Activated CD4-positive, alpha-beta T cell treated with anti-CD3 and anti-CD28 coated beads, Interleukin-2, amount 10 ng/mL, durations not matched to agents 24 days and 14 days (primary cell): ENCODE measurements at regions not wholly inside any gene's neighbourhood (a gene's known extent, or its start where the extent isn't known, plus 50 kb on each side); places are given as distances from the start of the nearest gene placed in this dataset.

Experiments
- DNase-seq: peaks from one replicate; pipeline ENCODE4 v3.0.0; 2022
- H3K27ac Mint-ChIP-seq: one replicate; pipeline ENCODE4 v1.8.0; 2022; ENCODE audit warnings: mild to moderate bottlenecking, mixed read lengths
- H3K27me3 Mint-ChIP-seq: one replicate; pipeline ENCODE4 v1.8.0; 2022; ENCODE audit warnings: mixed read lengths
- H3K36me3 Mint-ChIP-seq: one replicate; pipeline ENCODE4 v1.8.0; 2022; ENCODE audit warnings: low read depth, mild to moderate bottlenecking, mixed read lengths
- H3K4me1 Mint-ChIP-seq: one replicate; pipeline ENCODE4 v1.8.0; 2021; ENCODE audit warnings: mixed read lengths
- H3K4me3 Mint-ChIP-seq: one replicate; pipeline ENCODE4 v1.8.0; 2022; ENCODE audit warnings: mild to moderate bottlenecking, moderate library complexity, mixed read lengths
- H3K9me3 Mint-ChIP-seq: one replicate; pipeline ENCODE4 v1.8.0; 2021; ENCODE audit warnings: mixed read lengths
- intact Hi-C: fragments of 100-400 bp; cut with micrococcal nuclease; formaldehyde crosslinking; loops from one replicate; pipeline ENCODE4 v1.15.1; 2023

DNA sequence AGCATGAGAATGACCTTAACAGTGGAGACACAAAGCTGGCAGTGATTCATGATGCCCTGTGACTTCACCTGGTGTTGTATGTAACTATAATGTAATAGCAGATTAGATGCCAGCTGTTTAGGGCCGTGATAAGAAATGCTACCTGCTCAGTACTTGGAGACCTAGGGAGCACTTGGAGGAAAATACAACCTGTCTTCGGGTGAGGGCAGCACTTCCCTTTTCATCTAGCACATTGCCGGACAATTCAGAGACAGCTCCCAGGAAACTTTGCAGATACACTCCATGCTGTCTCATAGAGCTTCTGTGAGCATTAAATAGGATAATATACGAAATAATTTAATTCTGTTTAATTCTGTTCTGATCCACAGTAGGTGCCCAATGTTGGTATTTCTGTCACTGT is 668.5 kb downstream of the TSN start:
- no peaks in the 10 kb centered on the region for H3K36me3 Mint-ChIP-seq
- intact Hi-C loops: no loop called here
- no peaks in the 10 kb centered on the region for H3K4me1 Mint-ChIP-seq
- DNase-seq: no peak
- no peaks in the 10 kb centered on the region for H3K9me3 Mint-ChIP-seq
- H3K27ac Mint-ChIP-seq: no peak overlapping the region
- H3K27me3 Mint-ChIP-seq: no peaks in the 10 kb centered on the region
- no peak overlapping the region for H3K4me3 Mint-ChIP-seq

DNA sequence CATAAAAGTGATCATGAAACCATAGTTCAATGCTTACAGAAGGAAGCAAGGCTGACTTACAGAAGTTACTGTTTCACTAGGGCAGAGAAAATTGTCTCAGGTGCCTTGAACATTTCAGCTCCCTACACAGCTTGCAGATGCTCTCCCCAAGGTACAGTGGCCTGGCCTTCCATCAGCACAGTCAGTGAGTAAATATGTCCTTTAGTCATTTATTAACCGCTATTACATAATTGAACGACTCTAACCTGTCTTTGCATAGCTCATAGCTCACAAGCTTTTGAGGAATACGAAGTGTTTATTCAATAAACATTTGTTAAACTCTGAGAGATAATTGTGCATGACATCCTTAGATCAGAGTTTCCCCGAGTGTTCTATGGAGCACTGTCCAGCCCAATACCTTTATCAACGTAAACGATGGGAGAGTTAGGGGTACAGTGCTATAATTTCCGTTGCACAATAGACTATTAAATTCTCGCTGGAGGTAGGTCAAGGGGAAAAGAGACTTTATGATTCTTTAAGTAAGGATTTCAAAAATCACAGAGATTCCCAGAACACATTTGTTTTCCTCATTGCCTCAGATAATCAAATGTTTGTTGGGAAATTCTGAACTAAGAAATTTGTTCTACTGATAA is 677.8 kb downstream of the TSN start:
- Mint-ChIP-seq H3K4me3 (no peak overlapping the region), H3K9me3 (no peaks in the 10 kb centered on the region), H3K36me3 (no peaks in the 10 kb centered on the region), H3K4me1 (no peaks in the 10 kb centered on the region), H3K27me3 (no peaks in the 10 kb centered on the region), H3K27ac (no peak overlapping the region)
- intact Hi-C loops: no loop called here
- DNase-seq: no peak

DNA sequence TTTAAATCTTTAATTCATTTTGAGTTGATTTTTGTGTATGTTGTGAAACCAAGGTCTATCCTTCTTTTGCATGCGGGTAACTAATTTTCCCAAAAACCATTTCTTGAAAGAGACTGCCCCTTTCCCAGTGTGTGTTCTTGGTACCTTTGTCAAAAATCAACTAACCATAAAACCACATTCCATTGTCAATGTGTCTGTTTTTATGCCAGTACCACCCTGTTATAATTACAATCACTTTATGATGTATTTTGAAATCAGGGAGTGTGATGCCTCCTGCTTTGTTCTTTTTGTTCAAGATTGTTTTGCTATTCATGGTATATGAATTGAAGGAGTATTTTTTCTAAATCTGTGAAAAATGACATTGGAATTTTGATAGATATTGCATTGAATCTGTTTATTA is 689.6 kb downstream of the TSN start:
- H3K9me3 Mint-ChIP-seq: no peaks in the 10 kb centered on the region
- H3K27me3 Mint-ChIP-seq: no peaks in the 10 kb centered on the region
- intact Hi-C loops: no loop called here
- H3K4me1 Mint-ChIP-seq: no peaks in the 10 kb centered on the region
- no peak overlapping the region for H3K4me3 Mint-ChIP-seq
- no peak overlapping the region for H3K27ac Mint-ChIP-seq
- H3K36me3 Mint-ChIP-seq: no peaks in the 10 kb centered on the region
- no peak for DNase-seq

DNA sequence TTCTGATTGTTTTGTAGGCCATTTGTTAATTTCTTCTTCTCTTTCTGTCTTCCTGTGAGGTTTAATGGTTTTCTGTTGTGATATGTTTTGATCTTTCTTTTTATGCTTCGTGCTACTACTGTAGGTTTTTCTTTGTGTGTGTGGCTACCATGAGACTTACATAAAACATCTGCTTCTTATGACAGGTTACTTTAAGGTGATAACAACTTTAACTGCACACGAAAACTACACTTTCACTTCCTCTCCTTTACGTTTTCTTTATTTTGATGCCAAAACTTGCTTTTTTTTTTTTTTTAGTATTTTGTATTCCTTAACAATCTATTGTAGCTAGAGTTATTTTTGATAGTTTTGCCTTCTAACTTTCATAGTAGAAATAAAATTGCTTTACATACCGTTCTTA is 691.3 kb downstream of the TSN start:
- Mint-ChIP-seq H3K27me3 (no peaks in the 10 kb centered on the region), H3K4me3 (no peak overlapping the region), H3K4me1 (no peaks in the 10 kb centered on the region), H3K9me3 (no peaks in the 10 kb centered on the region), H3K36me3 (no peaks in the 10 kb centered on the region), H3K27ac (no peak overlapping the region)
- intact Hi-C loops: no loop called here
- DNase-seq: no peak

DNA sequence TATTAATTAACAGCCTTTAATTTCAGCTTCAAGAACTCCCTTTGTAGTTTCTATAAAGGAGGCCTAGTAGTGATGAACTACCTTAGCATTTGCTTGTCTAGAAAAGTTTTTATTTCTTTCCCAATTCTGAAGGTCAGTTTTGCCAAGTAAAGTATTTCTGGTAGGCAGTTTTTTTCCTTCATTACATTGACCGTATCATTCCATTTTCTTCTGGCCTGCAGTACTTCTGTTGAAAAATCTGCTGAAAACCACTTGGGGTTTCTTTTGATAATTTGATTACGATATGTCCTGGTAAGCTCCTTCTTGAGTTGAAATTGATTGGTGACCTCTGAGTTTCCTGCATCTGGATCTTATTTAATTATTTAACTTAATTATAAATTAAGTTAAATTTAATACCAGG is 691.8 kb downstream of the TSN start:
- Mint-ChIP-seq H3K4me3 (no peak overlapping the region), H3K4me1 (no peaks in the 10 kb centered on the region)
- no peak for DNase-seq

DNA sequence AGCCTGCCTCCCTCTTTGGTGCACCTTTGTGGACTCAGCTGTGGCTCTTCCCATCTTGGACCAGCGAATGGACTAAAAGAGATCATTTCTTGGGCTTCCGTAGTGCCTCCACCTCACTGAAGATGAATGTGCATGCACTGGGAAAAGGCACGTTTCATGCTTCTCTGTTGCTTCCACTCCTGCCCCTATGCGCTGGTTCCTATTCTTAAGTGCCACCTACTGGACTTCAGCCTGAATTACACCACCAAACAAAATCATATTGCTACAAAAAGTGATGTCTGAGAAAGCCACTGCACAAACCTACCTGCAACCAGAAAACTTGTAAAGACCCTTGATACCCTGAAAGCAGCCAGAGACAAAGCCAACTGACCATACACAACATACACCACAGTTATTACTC is 695.6 kb downstream of the TSN start:
- DNase-seq: peak; percentile 58
- H3K4me1 Mint-ChIP-seq: no peaks in the 10 kb centered on the region
- no peaks in the 10 kb centered on the region for H3K9me3 Mint-ChIP-seq
- intact Hi-C loops: loop anchor here (2.0 kb wide), 1 partner anchor 476 kb away; no protein-coding TSS in a partner anchor
- no peaks in the 10 kb centered on the region for H3K36me3 Mint-ChIP-seq
- no peaks in the 10 kb centered on the region for H3K27me3 Mint-ChIP-seq
- H3K27ac Mint-ChIP-seq: no peak overlapping the region
- no peak overlapping the region for H3K4me3 Mint-ChIP-seq

More for the DNA sequence above, 691.8 kb downstream of the TSN start:
- Mint-ChIP-seq H3K9me3 (no peaks in the 10 kb centered on the region), H3K27ac (no peak overlapping the region), H3K27me3 (no peaks in the 10 kb centered on the region), H3K36me3 (no peaks in the 10 kb centered on the region)
- intact Hi-C loops: no loop called here

DNA sequence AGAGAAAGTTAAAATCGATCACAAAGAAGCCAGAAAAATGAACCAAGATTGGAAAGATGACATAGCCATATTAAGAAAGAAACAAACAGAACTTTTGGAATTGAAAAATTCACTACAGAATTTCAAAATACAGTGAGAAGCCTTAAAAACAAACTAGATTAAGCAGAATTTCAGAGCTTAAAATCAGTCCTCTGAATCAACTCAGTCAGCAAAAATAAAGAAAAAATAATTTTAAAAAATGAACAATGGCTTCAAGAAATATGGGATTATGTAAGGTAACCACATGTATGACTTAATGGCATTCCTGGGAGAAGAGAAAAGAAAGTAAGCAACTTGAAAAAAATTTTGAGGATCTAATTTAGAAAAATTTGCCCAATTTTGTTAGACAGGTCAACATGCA is 696.2 kb downstream of the TSN start:
- intact Hi-C loops: loop anchor here (2.0 kb wide), 1 partner anchor 477 kb away; no protein-coding TSS in a partner anchor
- no peaks in the 10 kb centered on the region for H3K27me3 Mint-ChIP-seq
- no peaks in the 10 kb centered on the region for H3K9me3 Mint-ChIP-seq
- H3K4me3 Mint-ChIP-seq: no peak overlapping the region
- no peaks in the 10 kb centered on the region for H3K36me3 Mint-ChIP-seq
- no peak overlapping the region for H3K27ac Mint-ChIP-seq
- H3K4me1 Mint-ChIP-seq: no peaks in the 10 kb centered on the region
- DNase-seq: no peak

DNA sequence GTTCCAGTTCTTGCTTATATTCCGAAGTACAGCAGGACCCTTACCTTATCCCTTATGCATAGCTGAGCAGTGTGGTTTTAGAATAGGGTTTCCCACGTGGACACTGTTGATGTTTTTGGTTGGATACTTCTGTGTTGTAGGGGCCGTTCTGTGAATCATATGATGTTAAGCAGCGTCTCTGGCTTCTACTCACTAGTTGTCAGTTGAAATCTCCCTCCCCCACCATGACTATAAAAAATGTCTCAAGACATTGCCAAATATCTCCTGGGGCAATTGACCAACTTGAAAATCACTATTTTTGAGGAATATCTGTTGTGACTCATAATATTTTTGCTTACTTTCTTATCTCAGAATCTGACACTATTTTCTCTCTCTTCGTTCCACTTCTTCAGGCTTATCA is 713.7 kb downstream of the TSN start:
- Mint-ChIP-seq H3K4me3 (no peak overlapping the region), H3K27me3 (no peaks in the 10 kb centered on the region), H3K36me3 (no peaks in the 10 kb centered on the region), H3K9me3 (no peaks in the 10 kb centered on the region), H3K27ac (no peak overlapping the region), H3K4me1 (no peaks in the 10 kb centered on the region)
- intact Hi-C loops: no loop called here
- DNase-seq: no peak

DNA sequence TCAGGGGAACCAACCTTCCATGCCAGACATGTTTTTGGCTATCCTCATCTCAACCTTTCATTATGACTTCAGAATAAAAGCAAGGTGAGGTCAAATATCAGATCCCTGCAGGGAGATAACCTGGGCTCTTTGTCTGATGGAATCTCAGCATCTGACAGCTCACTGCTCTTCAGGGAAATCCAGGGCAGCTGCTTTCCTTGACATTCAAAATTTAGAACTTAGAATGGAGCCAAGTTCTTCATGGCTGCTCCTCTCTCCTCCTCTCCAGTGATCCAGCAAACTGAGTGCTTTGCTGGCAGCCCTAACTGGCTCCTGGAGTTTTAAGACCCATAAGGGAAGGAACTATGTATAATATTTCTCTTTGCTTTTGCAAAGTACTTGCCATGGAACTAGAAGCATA is 716.3 kb downstream of the TSN start:
- H3K27me3 Mint-ChIP-seq: no peaks in the 10 kb centered on the region
- no peak overlapping the region for H3K4me3 Mint-ChIP-seq
- intact Hi-C loops: no loop called here
- H3K9me3 Mint-ChIP-seq: no peaks in the 10 kb centered on the region
- H3K27ac Mint-ChIP-seq: no peak overlapping the region
- no peak for DNase-seq
- H3K36me3 Mint-ChIP-seq: no peaks in the 10 kb centered on the region
- H3K4me1 Mint-ChIP-seq: no peaks in the 10 kb centered on the region

DNA sequence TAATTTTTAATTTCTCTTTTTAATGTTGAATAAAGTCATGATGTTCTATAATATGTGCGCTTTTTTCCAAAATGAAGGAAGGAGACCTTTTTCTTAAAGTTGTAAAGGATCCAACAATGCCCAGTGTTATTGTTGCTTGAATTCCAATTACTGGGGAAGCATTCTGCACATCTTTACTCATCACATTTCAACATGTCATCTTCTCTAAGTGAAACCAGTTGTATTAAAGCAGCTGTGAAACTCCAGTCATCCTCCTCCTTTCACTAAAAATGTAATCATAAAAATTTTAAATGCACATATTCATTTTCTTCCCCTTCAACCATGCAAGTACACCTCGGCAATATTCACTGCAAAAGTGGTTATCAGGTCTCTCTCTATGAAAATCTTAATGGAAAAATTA is 722.7 kb downstream of the TSN start:
- no peak for DNase-seq
- H3K9me3 Mint-ChIP-seq: no peaks in the 10 kb centered on the region
- H3K4me1 Mint-ChIP-seq: no peaks in the 10 kb centered on the region
- intact Hi-C loops: no loop called here
- H3K27ac Mint-ChIP-seq: no peak overlapping the region
- no peak overlapping the region for H3K4me3 Mint-ChIP-seq
- H3K36me3 Mint-ChIP-seq: no peaks in the 10 kb centered on the region
- no peaks in the 10 kb centered on the region for H3K27me3 Mint-ChIP-seq

DNA sequence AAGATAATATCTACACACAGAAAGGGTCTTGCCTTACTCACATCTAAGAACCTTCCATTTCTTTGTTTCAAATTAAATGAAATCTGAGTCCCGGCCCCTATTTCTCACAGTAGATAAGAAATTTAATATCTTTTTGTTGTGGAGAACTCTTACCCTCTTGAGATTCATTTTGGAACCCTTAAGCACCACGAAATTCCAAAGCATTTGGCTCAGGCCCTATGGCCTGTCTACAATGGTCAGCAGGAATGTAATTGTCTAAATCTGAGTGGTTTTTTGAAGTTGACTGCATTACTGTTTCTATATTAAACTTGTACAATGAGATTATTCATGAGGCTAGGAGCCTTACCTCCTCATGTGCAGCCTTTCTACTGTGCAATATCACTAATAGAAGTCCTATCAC is 723.3 kb downstream of the TSN start:
- no peaks in the 10 kb centered on the region for H3K9me3 Mint-ChIP-seq
- intact Hi-C loops: no loop called here
- no peaks in the 10 kb centered on the region for H3K27me3 Mint-ChIP-seq

DNA sequence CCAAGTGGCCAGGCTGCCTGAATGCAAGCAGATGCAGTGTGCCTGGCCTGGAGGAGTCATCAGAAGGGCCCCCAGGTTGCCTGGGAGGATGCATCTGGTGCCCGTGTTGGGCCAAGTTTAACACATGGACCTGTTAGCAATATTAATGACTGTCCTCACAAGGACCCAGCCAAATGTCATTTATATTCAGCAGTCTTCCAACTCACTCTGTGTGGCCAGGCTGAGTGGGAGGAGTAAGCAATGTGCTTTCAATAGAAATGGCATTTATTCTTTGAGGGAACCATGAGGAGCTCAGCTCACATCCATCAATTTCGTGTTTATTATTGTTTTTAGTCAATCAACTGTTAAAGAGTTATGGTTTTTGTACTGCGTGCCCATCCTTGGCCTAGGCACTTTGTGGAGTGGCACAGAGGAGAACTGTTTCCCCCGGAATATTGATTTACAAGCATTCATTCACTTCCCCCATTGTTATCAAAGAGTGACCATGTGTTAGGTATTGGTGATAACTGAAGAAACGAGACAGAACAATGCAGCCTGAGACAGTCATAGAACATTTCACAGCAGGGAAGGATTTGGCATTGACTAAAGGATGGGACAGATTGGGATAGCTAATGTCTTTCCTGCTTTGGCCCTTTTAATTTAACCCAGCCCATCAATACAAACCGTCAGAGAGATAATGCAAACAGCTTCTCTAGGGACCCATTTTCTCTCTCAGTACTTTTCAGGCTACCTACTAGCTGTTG is 725.2 kb downstream of the TSN start:
- Mint-ChIP-seq H3K27ac (no peak overlapping the region), H3K9me3 (no peaks in the 10 kb centered on the region)

More for the DNA sequence above, 723.3 kb downstream of the TSN start:
- H3K27ac Mint-ChIP-seq: no peak overlapping the region
- H3K36me3 Mint-ChIP-seq: no peaks in the 10 kb centered on the region
- no peak for DNase-seq
- H3K4me1 Mint-ChIP-seq: no peaks in the 10 kb centered on the region
- H3K4me3 Mint-ChIP-seq: no peak overlapping the region

DNA sequence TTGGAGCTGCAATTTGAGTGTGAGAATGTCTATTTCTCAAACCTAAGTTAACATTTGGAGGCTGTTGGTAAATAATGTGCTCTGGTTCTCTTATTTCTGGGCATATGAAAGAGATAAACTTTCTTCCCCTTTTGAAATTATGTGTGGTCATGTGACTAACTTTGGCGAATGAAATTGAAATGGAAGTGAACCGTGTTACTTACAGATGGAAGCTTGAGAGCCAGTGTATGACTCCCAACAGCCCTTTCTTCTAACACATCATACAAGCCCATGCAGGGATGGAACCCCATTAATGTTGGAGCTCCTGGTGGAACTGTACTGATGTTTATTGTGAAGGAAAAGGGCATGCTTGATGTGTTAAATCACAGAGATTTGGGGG is 725.8 kb downstream of the TSN start:
- no peak for DNase-seq
- H3K4me3 Mint-ChIP-seq: no peak overlapping the region
- H3K27ac Mint-ChIP-seq: no peak overlapping the region
- intact Hi-C loops: no loop called here
- H3K36me3 Mint-ChIP-seq: no peaks in the 10 kb centered on the region
- H3K4me1 Mint-ChIP-seq: no peaks in the 10 kb centered on the region
- H3K9me3 Mint-ChIP-seq: no peaks in the 10 kb centered on the region
- H3K27me3 Mint-ChIP-seq: no peaks in the 10 kb centered on the region

More for the DNA sequence above, 725.2 kb downstream of the TSN start:
- no peaks in the 10 kb centered on the region for H3K36me3 Mint-ChIP-seq
- intact Hi-C loops: no loop called here
- H3K27me3 Mint-ChIP-seq: no peaks in the 10 kb centered on the region
- DNase-seq: no peak
- H3K4me1 Mint-ChIP-seq: no peaks in the 10 kb centered on the region
- no peak overlapping the region for H3K4me3 Mint-ChIP-seq

DNA sequence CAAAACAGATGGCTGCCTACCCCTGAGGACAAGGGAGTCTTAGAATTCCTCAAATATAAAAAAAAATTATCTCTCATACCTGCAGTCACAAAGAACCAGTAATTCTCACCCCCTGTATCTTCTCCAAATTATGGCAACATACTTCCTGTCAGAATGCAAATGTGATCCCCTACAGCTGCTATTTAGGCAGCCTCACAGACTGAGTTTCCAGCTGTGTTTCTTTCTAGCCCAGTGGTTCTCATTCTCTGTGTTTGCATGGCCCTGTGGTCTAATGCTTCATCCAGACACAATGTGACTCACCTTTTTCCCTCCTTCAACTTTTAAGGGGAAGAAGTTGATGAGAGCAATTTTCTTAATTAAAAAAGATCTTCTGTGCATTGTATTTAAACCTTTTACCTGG is 726.3 kb downstream of the TSN start:
- intact Hi-C loops: no loop called here
- Mint-ChIP-seq H3K36me3 (no peaks in the 10 kb centered on the region), H3K27ac (no peak overlapping the region), H3K27me3 (no peaks in the 10 kb centered on the region), H3K4me1 (no peaks in the 10 kb centered on the region), H3K9me3 (no peaks in the 10 kb centered on the region), H3K4me3 (no peak overlapping the region)
- DNase-seq: no peak

DNA sequence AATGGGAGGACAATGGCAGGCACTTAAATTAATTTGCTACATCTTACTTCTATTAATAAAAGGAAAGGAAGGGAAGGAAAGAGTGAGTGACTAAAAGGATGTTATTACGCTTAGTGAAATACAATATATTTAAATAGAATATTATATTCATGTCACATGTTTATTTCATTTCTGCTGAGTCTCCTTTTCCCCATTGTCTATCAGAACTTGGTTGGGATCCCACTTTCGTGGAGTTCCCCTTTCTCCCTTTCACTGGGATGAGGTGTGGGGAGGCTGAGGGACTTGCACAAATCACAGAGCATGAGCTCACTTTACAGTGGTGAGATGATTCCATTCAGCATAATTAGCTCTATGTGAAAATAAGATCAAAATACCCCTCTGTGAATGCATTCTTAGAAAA is 730.6 kb downstream of the TSN start:
- H3K36me3 Mint-ChIP-seq: no peaks in the 10 kb centered on the region
- no peaks in the 10 kb centered on the region for H3K4me1 Mint-ChIP-seq
- intact Hi-C loops: no loop called here
- no peak overlapping the region for H3K4me3 Mint-ChIP-seq
- no peak for DNase-seq
- H3K27me3 Mint-ChIP-seq: no peaks in the 10 kb centered on the region
- H3K9me3 Mint-ChIP-seq: no peaks in the 10 kb centered on the region
- no peak overlapping the region for H3K27ac Mint-ChIP-seq
